Caki2 (cell line): ENCODE measurements at regions not wholly inside any gene's neighbourhood (a gene's known extent, or its start where the extent isn't known, plus 50 kb on each side); places are given as distances from the start of the nearest gene placed in this dataset.

Source experiments
- DNase-seq: peaks from one replicate; pipeline ENCODE4 v3.0.0-alpha.2; 2015; ENCODE audit warnings: low read depth
- in situ Hi-C: cut with HindIII; loops from 2 replicates; pipeline ENCODE4 v1.10.0; 2016; ENCODE audit warnings: low sequenced_read_pairs, low pct_unique_long_range_greater_than_20kb, mixed read lengths

GRCh38 chr13:94920578-94920977 lies 208.2 kb upstream of the SOX21 start:
- in situ Hi-C loops = no loop called here

GRCh38 chr13:94917824-94918223 lies 205.5 kb upstream of the SOX21 start:
- in situ Hi-C loops = no loop called here
- DNase-seq = peak; percentile 2

More at GRCh38 chr13:94920578-94920977, 208.2 kb upstream of the SOX21 start:
- no peak for DNase-seq

- DNase-seq = peak; percentile 73
- in situ Hi-C loops = no loop called here
Measured at GRCh38 chr13:94914895-94915294, 202.6 kb upstream of the SOX21 start.

GRCh38 chr13:94906605-94907004 lies 194.3 kb upstream of the SOX21 start:
- in situ Hi-C loops = no loop called here
- DNase-seq = no peak

GRCh38 chr13:94902722-94903407 lies 190.5 kb upstream of the SOX21 start:
- DNase-seq = no peak
- in situ Hi-C loops = no loop called here

- no peak for DNase-seq
Measured at GRCh38 chr13:94901070-94901469, 188.7 kb upstream of the SOX21 start.

GRCh38 chr13:94896719-94897317 lies 184.5 kb upstream of the SOX21 start:
- in situ Hi-C loops = no loop called here
- no peak for DNase-seq

More at GRCh38 chr13:94901070-94901469, 188.7 kb upstream of the SOX21 start:
- in situ Hi-C loops = no loop called here

GRCh38 chr13:94896238-94896637 lies 183.9 kb upstream of the SOX21 start:
- in situ Hi-C loops = no loop called here

GRCh38 chr13:94886191-94886590 lies 173.8 kb upstream of the SOX21 start:
- peak; percentile 1 for DNase-seq
- in situ Hi-C loops = no loop called here

More at GRCh38 chr13:94896238-94896637, 183.9 kb upstream of the SOX21 start:
- DNase-seq = no peak

- in situ Hi-C loops = no loop called here
Measured at GRCh38 chr13:94880463-94880862, 168.1 kb upstream of the SOX21 start.

GRCh38 chr13:94878602-94879165 lies 166.3 kb upstream of the SOX21 start:
- DNase-seq = no peak
- in situ Hi-C loops = no loop called here

More at GRCh38 chr13:94880463-94880862, 168.1 kb upstream of the SOX21 start:
- no peak for DNase-seq

GRCh38 chr13:94864474-94864873 lies 152.1 kb upstream of the SOX21 start:
- no peak for DNase-seq
- in situ Hi-C loops = no loop called here

GRCh38 chr13:94860981-94861407 lies 148.6 kb upstream of the SOX21 start:
- DNase-seq = no peak
- in situ Hi-C loops = no loop called here

- in situ Hi-C loops = no loop called here
Measured at GRCh38 chr13:94859811-94860210, 147.5 kb upstream of the SOX21 start.

GRCh38 chr13:94859278-94859691 lies 146.9 kb upstream of the SOX21 start:
- no peak for DNase-seq
- in situ Hi-C loops = no loop called here

More at GRCh38 chr13:94859811-94860210, 147.5 kb upstream of the SOX21 start:
- no peak for DNase-seq

- in situ Hi-C loops = no loop called here
- no peak for DNase-seq
Measured at GRCh38 chr13:94858856-94859255, 146.5 kb upstream of the SOX21 start.

GRCh38 chr13:94854688-94855087 lies 142.3 kb upstream of the SOX21 start:
- in situ Hi-C loops = no loop called here
- no peak for DNase-seq

- no peak for DNase-seq
- in situ Hi-C loops = no loop called here
Measured at GRCh38 chr13:94851576-94851975, 139.2 kb upstream of the SOX21 start.

GRCh38 chr13:94849254-94849653 lies 136.9 kb upstream of the SOX21 start:
- DNase-seq = peak; percentile 19
- in situ Hi-C loops = no loop called here
